Caco-2 (cell line): ENCODE measurements at regions not wholly inside any gene's neighbourhood (a gene's known extent, or its start where the extent isn't known, plus 50 kb on each side); places are given as distances from the start of the nearest gene placed in this dataset.

ENCODE experiments used
- BruUV-seq: library from RNA; stranded (reverse); fragments of 400-500 nt; replicated peaks from 2 replicates; lab custom pipeline; 2021; lab: Mats Ljungman, UMichigan
- CTCF ChIA-PET: fragments of 300-600 bp; sonication (Branson Sonifier 250); formaldehyde crosslinking; loops from one replicate; lab custom pipeline; 2022; ENCODE audit warnings: antibody characterized with exemption; lab: Charles Lee
- POLR2A ChIA-PET: fragments of 300-600 bp; sonication (Branson Sonifier 250); formaldehyde crosslinking; loops from one replicate; lab custom pipeline; 2022; ENCODE audit warnings: antibody characterized with exemption; lab: Charles Lee
- DNase-seq, 2 experiments: peaks; one replicate each; pipeline versions ENCODE4 v3.0.0 to v3.0.0-alpha.2; 2020 to 2022
- H3K27me3 ChIP-seq: replicated peaks from 2 replicates; pipeline ENCODE4 v1.6.0; 2011; ENCODE audit warnings: low read length; ENCODE audit not compliant: control insufficient read depth, insufficient read depth
- H3K36me3 ChIP-seq: 2 replicates; pipeline ENCODE4 v1.5.1; 2011; ENCODE audit warnings: low read length; ENCODE audit not compliant: control insufficient read depth, insufficient read depth
- H3K4me1 ChIP-seq: fragments of 250-450 bp; sonication (Bioruptor Pico); 2 replicates; pipeline ENCODE4 v1.5.1; 2020; ENCODE audit warnings: mild to moderate bottlenecking
- H3K4me3 ChIP-seq: 2 replicates; pipeline ENCODE4 v1.5.1; 2011; ENCODE audit warnings: low read depth, mild to moderate bottlenecking, control low read depth, low read length
- H3K9me3 ChIP-seq: fragments of 250-450 bp; sonication (Bioruptor Pico); 2 replicates; pipeline ENCODE4 v1.5.1; 2020; ENCODE audit warnings: mild to moderate bottlenecking, moderate library complexity
- H3K27ac Mint-ChIP-seq: one replicate; pipeline ENCODE4 v1.8.0; 2022; ENCODE audit warnings: mixed read lengths; ENCODE audit not compliant: unreplicated experiment
- H3K27me3 Mint-ChIP-seq: one replicate; pipeline ENCODE4 v1.8.0; 2022; ENCODE audit warnings: mixed read lengths; ENCODE audit not compliant: insufficient read depth, unreplicated experiment
- H3K36me3 Mint-ChIP-seq: one replicate; pipeline ENCODE4 v1.8.0; 2022; ENCODE audit warnings: mild to moderate bottlenecking, mixed read lengths; ENCODE audit not compliant: insufficient read depth, unreplicated experiment
- H3K4me1 Mint-ChIP-seq: one replicate; pipeline ENCODE4 v1.8.0; 2022; ENCODE audit warnings: low read depth, mixed read lengths; ENCODE audit not compliant: unreplicated experiment
- H3K4me3 Mint-ChIP-seq: one replicate; pipeline ENCODE4 v1.8.0; 2022; ENCODE audit warnings: mild to moderate bottlenecking, moderate library complexity, mixed read lengths; ENCODE audit not compliant: unreplicated experiment
- H3K9me3 Mint-ChIP-seq: one replicate; pipeline ENCODE4 v1.8.0; 2022; ENCODE audit warnings: mixed read lengths; ENCODE audit not compliant: unreplicated experiment
- intact Hi-C: fragments of 100-400 bp; cut with micrococcal nuclease; formaldehyde crosslinking; loops from one replicate; pipeline ENCODE4 v1.10.0; 2022; ENCODE audit not compliant: unreplicated experiment
- TF ChIP-seq, protein P1 (sequence below), 2 experiments: fragments of 200-600 bp in 1 of 2; IDR thresholded peaks; 1 replicate in 1 of 2; 2 replicates in 1 of 2; pipeline versions ENCODE4 v1.5.1 to v1.8.0; 2011 to 2022; ENCODE audit warnings: antibody characterized with exemption in 1 of 2, control low read depth in 1 of 2, inconsistent platforms in 1 of 2, low read depth in 1 of 2, low read length in 1 of 2, mild to moderate bottlenecking in 1 of 2, moderate library complexity in 1 of 2; ENCODE audit not compliant: insufficient read depth in 1 of 2, severe bottlenecking in 1 of 2, unreplicated experiment in 1 of 2

DNA sequence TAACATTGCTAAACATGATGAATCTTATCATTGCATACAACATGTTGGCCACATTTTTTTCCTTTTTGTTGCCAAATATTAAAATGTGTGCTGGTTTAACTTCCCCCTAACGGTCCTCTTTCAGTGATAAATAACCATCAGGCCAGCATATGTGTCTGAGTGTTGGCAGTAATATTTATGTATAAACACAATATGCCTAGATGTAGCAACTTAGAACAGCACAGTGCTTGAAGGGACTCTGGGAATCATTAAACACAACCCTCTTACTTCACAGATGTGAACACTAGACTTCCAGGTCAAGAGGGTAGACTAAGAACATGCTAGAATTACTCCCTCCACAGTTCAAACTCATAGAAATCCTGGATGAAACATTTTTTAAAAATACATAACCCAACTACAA is 581.8 kb downstream of the PLPP3 start:
- intact Hi-C loops, result no loop called here
- H3K36me3 ChIP-seq, result no peaks in the 10 kb centered on the region
- CTCF ChIA-PET, result no interaction called here
- no peak overlapping the region for H3K27ac Mint-ChIP-seq
- peaks cover 19% of the 10 kb centered on the region for H3K9me3 Mint-ChIP-seq
- H3K4me1 Mint-ChIP-seq, result peaks cover 8% of the 10 kb centered on the region
- no peak overlapping the region for H3K4me3 Mint-ChIP-seq
- H3K4me3 ChIP-seq, result no peak overlapping the region
- POLR2A ChIA-PET, result no interaction called here
- H3K9me3 ChIP-seq, result no peaks in the 10 kb centered on the region
- TF ChIP-seq, protein P1, sequence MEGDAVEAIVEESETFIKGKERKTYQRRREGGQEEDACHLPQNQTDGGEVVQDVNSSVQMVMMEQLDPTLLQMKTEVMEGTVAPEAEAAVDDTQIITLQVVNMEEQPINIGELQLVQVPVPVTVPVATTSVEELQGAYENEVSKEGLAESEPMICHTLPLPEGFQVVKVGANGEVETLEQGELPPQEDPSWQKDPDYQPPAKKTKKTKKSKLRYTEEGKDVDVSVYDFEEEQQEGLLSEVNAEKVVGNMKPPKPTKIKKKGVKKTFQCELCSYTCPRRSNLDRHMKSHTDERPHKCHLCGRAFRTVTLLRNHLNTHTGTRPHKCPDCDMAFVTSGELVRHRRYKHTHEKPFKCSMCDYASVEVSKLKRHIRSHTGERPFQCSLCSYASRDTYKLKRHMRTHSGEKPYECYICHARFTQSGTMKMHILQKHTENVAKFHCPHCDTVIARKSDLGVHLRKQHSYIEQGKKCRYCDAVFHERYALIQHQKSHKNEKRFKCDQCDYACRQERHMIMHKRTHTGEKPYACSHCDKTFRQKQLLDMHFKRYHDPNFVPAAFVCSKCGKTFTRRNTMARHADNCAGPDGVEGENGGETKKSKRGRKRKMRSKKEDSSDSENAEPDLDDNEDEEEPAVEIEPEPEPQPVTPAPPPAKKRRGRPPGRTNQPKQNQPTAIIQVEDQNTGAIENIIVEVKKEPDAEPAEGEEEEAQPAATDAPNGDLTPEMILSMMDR (IDR thresholded peaks at IDR 0.05; ENCODE audit: insufficient read depth in 1 of 2, low read depth in 1 of 2, low read length in 1 of 2, severe bottlenecking in 1 of 2, unreplicated experiment in 1 of 2), result no peak
- no peaks in the 10 kb centered on the region for H3K36me3 Mint-ChIP-seq
- no peaks in the 10 kb centered on the region for H3K27me3 ChIP-seq
- H3K4me1 ChIP-seq, result no peaks in the 10 kb centered on the region
- BruUV-seq, result no TSS peak
- no peak for DNase-seq
- peaks cover 3% of the 10 kb centered on the region for H3K27me3 Mint-ChIP-seq

DNA sequence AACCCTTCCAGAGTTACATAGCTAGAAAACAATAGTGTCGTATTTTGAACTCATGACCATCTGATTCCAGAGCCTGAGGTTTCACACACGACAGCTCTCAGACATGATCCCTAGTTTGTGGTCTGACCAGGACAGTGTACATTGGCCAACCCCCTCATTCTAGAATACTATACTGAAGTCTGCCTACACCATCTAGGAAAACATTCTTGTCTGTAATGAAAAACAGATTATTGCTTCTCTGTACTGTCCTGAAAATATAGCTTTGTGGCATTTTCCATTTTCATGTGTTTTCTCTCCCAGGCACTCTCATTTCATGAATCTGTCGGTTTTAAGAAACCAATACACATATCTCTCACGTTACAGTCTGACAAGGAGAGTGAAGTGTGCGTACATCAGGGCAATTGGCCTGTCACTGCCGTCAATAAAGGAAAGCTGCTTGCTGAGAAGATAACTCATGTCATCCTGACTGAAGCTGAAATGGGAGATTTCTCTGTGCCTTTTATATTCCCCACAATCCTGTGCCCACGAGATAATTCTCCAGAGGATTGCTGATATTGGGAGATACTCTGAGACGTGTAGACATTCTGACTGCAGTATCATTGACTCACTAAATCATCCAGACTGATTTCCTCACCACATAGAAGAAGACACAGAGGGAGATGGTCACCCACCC is 585.6 kb downstream of the PLPP3 start:
- no peak for DNase-seq
- TF ChIP-seq, protein P1 (IDR thresholded peaks at IDR 0.05; ENCODE audit: insufficient read depth in 1 of 2, low read depth in 1 of 2, low read length in 1 of 2, severe bottlenecking in 1 of 2, unreplicated experiment in 1 of 2), result no peak
- H3K9me3 Mint-ChIP-seq, result peaks cover 19% of the 10 kb centered on the region
- H3K27me3 Mint-ChIP-seq, result peaks cover 6% of the 10 kb centered on the region
- CTCF ChIA-PET, result no interaction called here
- H3K4me1 ChIP-seq, result no peaks in the 10 kb centered on the region
- no peak overlapping the region for H3K27ac Mint-ChIP-seq
- H3K4me3 ChIP-seq, result no peak overlapping the region
- H3K4me3 Mint-ChIP-seq, result no peak overlapping the region
- H3K27me3 ChIP-seq, result no peaks in the 10 kb centered on the region
- H3K9me3 ChIP-seq, result no peaks in the 10 kb centered on the region
- no peaks in the 10 kb centered on the region for H3K36me3 Mint-ChIP-seq
- no peaks in the 10 kb centered on the region for H3K4me1 Mint-ChIP-seq
- POLR2A ChIA-PET, result no interaction called here
- intact Hi-C loops, result no loop called here
- no peaks in the 10 kb centered on the region for H3K36me3 ChIP-seq
- BruUV-seq, result no TSS peak

GRCh38 chr1:55990007-55990406 is 589.4 kb downstream of the PLPP3 start:
- Mint-ChIP-seq H3K9me3 (peaks cover 3% of the 10 kb centered on the region), H3K4me1 (no peaks in the 10 kb centered on the region), H3K36me3 (no peaks in the 10 kb centered on the region), H3K4me3 (no peak overlapping the region), H3K27me3 (peaks cover 6% of the 10 kb centered on the region), H3K27ac (no peak overlapping the region)
- CTCF ChIA-PET, result no interaction called here
- no peaks in the 10 kb centered on the region for H3K36me3 ChIP-seq
- no TSS peak for BruUV-seq
- POLR2A ChIA-PET, result no interaction called here
- no peaks in the 10 kb centered on the region for H3K4me1 ChIP-seq
- no peaks in the 10 kb centered on the region for H3K27me3 ChIP-seq
- H3K4me3 ChIP-seq, result no peak overlapping the region
- TF ChIP-seq, protein P1 (IDR thresholded peaks at IDR 0.05; ENCODE audit: insufficient read depth in 1 of 2, low read depth in 1 of 2, low read length in 1 of 2, severe bottlenecking in 1 of 2, unreplicated experiment in 1 of 2), result no peak
- DNase-seq, result no peak
- intact Hi-C loops, result no loop called here
- no peaks in the 10 kb centered on the region for H3K9me3 ChIP-seq
